ENCODE measurements at regions not wholly inside any gene's neighbourhood (a gene's known extent, or its start where the extent isn't known, plus 50 kb on each side); places are given as distances from the start of the nearest gene placed in this dataset.
"Not testable (repeated sequence)": the region's sequence is repeated elsewhere in the genome, so short reads cannot be mapped to it uniquely, and the experiment has no call there.

- intact Hi-C loops (cut with micrococcal nuclease; ENCODE audit: unreplicated experiment) = no loop called here
- no peak for TF ChIP-seq CTCF (IDR thresholded peaks at IDR 0.05; ENCODE audit: unreplicated experiment)
- no peaks in the 10 kb centered on the region for H3K36me3 Mint-ChIP-seq (ENCODE audit: insufficient read depth, unreplicated experiment)
- CTCF ChIA-PET = interaction anchor here (0.6 kb wide), 1 partner anchor 170 kb away, joined by 3 read pairs; no protein-coding TSS in a partner anchor
- H3K27ac Mint-ChIP-seq (ENCODE audit: unreplicated experiment) = no peak overlapping the region
- no peaks in the 10 kb centered on the region for H3K9me3 Mint-ChIP-seq (ENCODE audit: low read depth, unreplicated experiment)
- H3K4me3 Mint-ChIP-seq (ENCODE audit: low read depth, unreplicated experiment) = no peak overlapping the region
- H3K27me3 Mint-ChIP-seq (ENCODE audit: unreplicated experiment) = no peaks in the 10 kb centered on the region
- peaks cover 24% of the 10 kb centered on the region for H3K4me1 Mint-ChIP-seq (ENCODE audit: low read depth, unreplicated experiment)
- no TSS peak for BruUV-seq (replicated peaks)
- no peak for DNase-seq
Observed at GRCh38 chr4:79199743-79200142, 126.1 kb downstream of the NAA11 start.

- TF ChIP-seq CTCF (IDR thresholded peaks at IDR 0.05; ENCODE audit: unreplicated experiment) = no peak
- CTCF ChIA-PET = interaction anchor here (0.5 to 0.8 kb wide), 3 partner anchors 10 to 546 kb away, joined by 3 to 7 read pairs (median 5); no protein-coding TSS in a partner anchor
- H3K27me3 Mint-ChIP-seq (ENCODE audit: unreplicated experiment) = no peaks in the 10 kb centered on the region
- H3K36me3 Mint-ChIP-seq (ENCODE audit: insufficient read depth, unreplicated experiment) = no peaks in the 10 kb centered on the region
- peaks cover 24% of the 10 kb centered on the region for H3K4me1 Mint-ChIP-seq (ENCODE audit: low read depth, unreplicated experiment)
- no peak overlapping the region for H3K27ac Mint-ChIP-seq (ENCODE audit: unreplicated experiment)
- intact Hi-C loops (cut with micrococcal nuclease; ENCODE audit: unreplicated experiment) = no loop called here
- no peak overlapping the region for H3K4me3 Mint-ChIP-seq (ENCODE audit: low read depth, unreplicated experiment)
- no peaks in the 10 kb centered on the region for H3K9me3 Mint-ChIP-seq (ENCODE audit: low read depth, unreplicated experiment)
- peak; percentile 4 for DNase-seq
- BruUV-seq (replicated peaks) = no TSS peak
Observed at GRCh38 chr4:79198951-79199587, 126.8 kb downstream of the NAA11 start.

GRCh38 chr4:79197275-79198009 is 128.4 kb downstream of the NAA11 start:
- peaks cover 24% of the 10 kb centered on the region for H3K4me1 Mint-ChIP-seq (ENCODE audit: low read depth, unreplicated experiment)
- no peaks in the 10 kb centered on the region for H3K36me3 Mint-ChIP-seq (ENCODE audit: insufficient read depth, unreplicated experiment)
- no peak overlapping the region for H3K4me3 Mint-ChIP-seq (ENCODE audit: low read depth, unreplicated experiment)
- CTCF ChIA-PET = no interaction called here
- H3K27me3 Mint-ChIP-seq (ENCODE audit: unreplicated experiment) = no peaks in the 10 kb centered on the region
- intact Hi-C loops (cut with micrococcal nuclease; ENCODE audit: unreplicated experiment) = no loop called here
- TF ChIP-seq CTCF (IDR thresholded peaks at IDR 0.05; ENCODE audit: unreplicated experiment) = no peak
- H3K27ac Mint-ChIP-seq (ENCODE audit: unreplicated experiment) = peak overlapping the region; percentile 11
- no peaks in the 10 kb centered on the region for H3K9me3 Mint-ChIP-seq (ENCODE audit: low read depth, unreplicated experiment)
- no peak for DNase-seq
- BruUV-seq (replicated peaks) = no TSS peak

GRCh38 chr4:79191292-79191691 is 134.6 kb downstream of the NAA11 start:
- CTCF ChIA-PET; intact Hi-C loops (cut with micrococcal nuclease; ENCODE audit: unreplicated experiment); H3K36me3 Mint-ChIP-seq (ENCODE audit: insufficient read depth, unreplicated experiment); H3K9me3 Mint-ChIP-seq (ENCODE audit: low read depth, unreplicated experiment); DNase-seq; H3K27me3 Mint-ChIP-seq (ENCODE audit: unreplicated experiment); H3K27ac Mint-ChIP-seq (ENCODE audit: unreplicated experiment); H3K4me1 Mint-ChIP-seq (ENCODE audit: low read depth, unreplicated experiment); H3K4me3 Mint-ChIP-seq (ENCODE audit: low read depth, unreplicated experiment); BruUV-seq (replicated peaks): not testable (repeated sequence)

All from Calu3 (cell line).